ENCODE measurements at regions not wholly inside any gene's neighbourhood (a gene's known extent, or its start where the extent isn't known, plus 50 kb on each side); places are given as distances from the start of the nearest gene placed in this dataset.

GRCh38 chr10:124289851-124290795 is 128.6 kb downstream of the OAT start:
- TF ChIP-seq CTCF (conservative IDR thresholded peaks at IDR 0.05; ENCODE audit: low read depth in 2 of 2) (no peak), CREB1 (CRISPR knock-in tag; IDR thresholded peaks at IDR 0.05; ENCODE audit: low read depth) (no peak), EZH2 (IDR thresholded peaks at IDR 0.05; ENCODE audit: low read depth, unreplicated experiment) (no peak), JUNB (IDR thresholded peaks at IDR 0.05; ENCODE audit: unreplicated experiment) (no peak), POLR2AphosphoS5 (IDR thresholded peaks at IDR 0.05; ENCODE audit: low read depth) (no peak), ZNF114 (CRISPR knock-in tag; IDR thresholded peaks at IDR 0.05) (no peak), ZNF462 (CRISPR knock-in tag; IDR thresholded peaks at IDR 0.05) (no peak), REST (IDR thresholded peaks at IDR 0.05; ENCODE audit: unreplicated experiment) (no peak), ZNF331 (CRISPR knock-in tag; IDR thresholded peaks at IDR 0.05; ENCODE audit: low read depth) (no peak), EZH2phosphoT487 (IDR thresholded peaks at IDR 0.05; ENCODE audit: unreplicated experiment) (no peak)
